SK-N-MC (cell line): ENCODE measurements at regions not wholly inside any gene's neighbourhood (a gene's known extent, or its start where the extent isn't known, plus 50 kb on each side); places are given as distances from the start of the nearest gene placed in this dataset.

Experiments used
- EZH2 ChIP-seq: fragments of 200-600 bp; sonication (generic); IDR thresholded peaks from one replicate; pipeline ENCODE4 v1.6.1; 2017; ENCODE audit warnings: antibody characterized with exemption
- FOXP2 ChIP-seq: optimal IDR thresholded peaks from 2 replicates; pipeline ENCODE3; 2011; ENCODE audit warnings: mild to moderate bottlenecking, moderate library complexity; ENCODE audit not compliant: insufficient read depth; ENCODE audit errors: extremely low read length, control extremely low read depth
- POLR2AphosphoS5 ChIP-seq: IDR thresholded peaks from 2 replicates; pipeline ENCODE4 v1.6.1; 2012; ENCODE audit warnings: mild to moderate bottlenecking, low read depth, low read length, borderline replicate concordance

DNA sequence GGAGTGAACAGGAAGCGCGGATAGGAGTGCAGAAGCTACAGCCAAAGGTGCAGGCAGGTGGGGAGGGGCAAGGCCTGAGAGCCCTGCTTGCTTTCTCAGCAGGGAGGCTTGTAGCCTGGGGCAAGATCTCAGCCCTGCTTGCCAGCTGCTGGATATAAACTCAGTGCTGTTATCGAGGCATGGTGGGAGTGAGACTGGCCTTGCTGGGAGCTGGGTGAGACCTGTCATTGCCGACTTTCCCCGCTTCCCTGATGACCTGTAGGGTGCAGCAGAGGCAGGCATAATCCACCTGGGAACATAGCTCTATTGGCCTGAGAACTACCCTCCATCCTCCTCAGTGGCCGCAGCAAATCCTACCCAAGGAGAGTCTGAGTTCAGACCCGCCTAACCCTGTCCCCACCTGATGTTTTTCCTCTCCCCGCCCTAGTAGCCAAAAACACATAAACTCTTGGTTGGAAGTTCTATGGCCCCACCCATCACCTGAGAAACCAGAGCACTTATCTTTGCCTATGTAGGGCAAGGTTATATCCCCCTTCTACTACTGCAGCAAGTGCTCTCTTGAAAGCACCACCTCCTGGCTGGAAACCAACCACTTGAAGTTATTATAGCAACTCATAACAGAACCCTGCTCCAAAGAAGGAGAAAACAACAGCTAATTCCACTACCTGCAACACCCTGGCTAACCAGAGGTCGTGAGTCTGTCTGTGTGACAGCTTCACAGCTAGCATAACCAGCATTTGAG, 80.7 kb downstream of the FHIP1A start:
- no peak for TF ChIP-seq POLR2AphosphoS5
- TF ChIP-seq EZH2: no peak
- no peak for TF ChIP-seq FOXP2
